NCI-H1092 treated with DMSO at 0.1 percent for 48 hours (cell line): ENCODE measurements at regions not wholly inside any gene's neighbourhood (a gene's known extent, or its start where the extent isn't known, plus 50 kb on each side); places are given as distances from the start of the nearest gene placed in this dataset.
"Not testable (repeated sequence)": the region's sequence is repeated elsewhere in the genome, so short reads cannot be mapped to it uniquely, and the experiment has no call there.

Experiments used
- DNase-seq: peaks from one replicate; lab custom pipeline; 2025; lab: John Stamatoyannopoulos, UW

GRCh38 chr10:9848981-9849380 is 1168.7 kb upstream of the CELF2 start:
- DNase-seq = no peak

- DNase-seq = no peak
Observed at GRCh38 chr10:9850415-9850814, 1167.3 kb upstream of the CELF2 start.

- no peak for DNase-seq
Observed at GRCh38 chr10:9851808-9852207, 1165.9 kb upstream of the CELF2 start.

DNA sequence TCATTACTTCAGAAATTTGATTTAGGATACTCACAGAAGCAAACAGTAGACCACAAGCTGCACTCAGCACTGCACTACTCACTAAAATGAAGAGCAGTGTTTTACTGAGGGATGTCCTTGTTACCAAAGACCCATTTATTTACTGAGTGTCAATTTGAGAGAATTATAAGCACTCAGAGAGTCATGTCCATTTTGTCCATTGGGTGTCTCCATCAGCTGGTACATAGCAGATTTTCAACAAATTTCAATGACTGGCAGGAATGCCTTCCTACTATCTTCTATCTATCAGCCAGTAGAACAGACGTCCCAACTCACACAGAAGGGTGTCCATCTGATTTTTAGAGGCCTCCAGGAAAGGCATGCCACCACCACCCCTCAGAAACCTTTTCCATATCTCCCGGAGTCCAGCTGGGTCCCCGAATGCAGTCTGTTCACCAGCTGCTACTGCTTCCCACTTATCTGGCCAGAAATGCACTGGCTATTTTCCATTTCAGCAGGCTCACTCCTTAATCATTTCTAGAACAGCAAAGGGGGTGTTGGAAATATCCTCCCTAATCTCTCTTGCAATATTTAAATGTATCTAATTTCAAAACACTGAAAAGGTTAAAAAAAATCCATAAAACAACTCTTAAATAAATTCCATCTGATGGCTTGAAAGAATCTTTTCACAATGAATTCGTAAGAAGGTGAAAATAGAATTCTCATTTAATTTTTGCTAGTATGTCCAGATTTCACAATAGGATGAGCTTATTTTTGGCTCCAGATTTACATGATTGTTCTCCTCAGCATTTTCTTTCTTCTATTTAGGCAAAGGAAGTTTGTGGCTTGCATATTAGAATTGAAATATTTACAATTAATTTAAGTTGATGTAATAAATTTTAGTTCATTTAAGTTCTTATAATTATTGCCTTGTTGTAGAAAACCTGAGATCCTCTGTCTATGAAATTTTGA is 1164.0 kb upstream of the CELF2 start:
- DNase-seq = no peak

- not testable (repeated sequence) for DNase-seq
Observed at GRCh38 chr10:9855451-9855850, 1162.2 kb upstream of the CELF2 start.

GRCh38 chr10:9858816-9859215 is 1158.9 kb upstream of the CELF2 start:
- no peak for DNase-seq

DNA sequence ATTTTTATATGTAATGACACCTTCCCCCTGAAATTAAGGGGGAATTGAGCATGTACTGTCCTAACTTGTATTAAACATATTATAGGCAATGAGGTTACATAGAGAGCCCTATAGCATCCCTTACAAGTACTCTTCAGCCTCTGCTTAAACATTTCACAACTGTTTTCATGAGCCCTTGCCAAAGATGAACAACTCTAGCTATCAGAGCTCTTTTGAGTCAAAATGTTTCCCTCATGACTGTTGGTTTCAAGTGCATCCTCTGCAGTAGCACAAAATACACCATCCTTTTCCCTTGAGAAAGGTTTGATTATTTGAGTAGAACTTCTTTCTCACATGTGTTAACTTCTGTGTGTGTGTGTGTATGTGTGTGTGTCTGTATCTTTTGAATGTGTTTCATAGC is 1157.6 kb upstream of the CELF2 start:
- no peak for DNase-seq

DNA sequence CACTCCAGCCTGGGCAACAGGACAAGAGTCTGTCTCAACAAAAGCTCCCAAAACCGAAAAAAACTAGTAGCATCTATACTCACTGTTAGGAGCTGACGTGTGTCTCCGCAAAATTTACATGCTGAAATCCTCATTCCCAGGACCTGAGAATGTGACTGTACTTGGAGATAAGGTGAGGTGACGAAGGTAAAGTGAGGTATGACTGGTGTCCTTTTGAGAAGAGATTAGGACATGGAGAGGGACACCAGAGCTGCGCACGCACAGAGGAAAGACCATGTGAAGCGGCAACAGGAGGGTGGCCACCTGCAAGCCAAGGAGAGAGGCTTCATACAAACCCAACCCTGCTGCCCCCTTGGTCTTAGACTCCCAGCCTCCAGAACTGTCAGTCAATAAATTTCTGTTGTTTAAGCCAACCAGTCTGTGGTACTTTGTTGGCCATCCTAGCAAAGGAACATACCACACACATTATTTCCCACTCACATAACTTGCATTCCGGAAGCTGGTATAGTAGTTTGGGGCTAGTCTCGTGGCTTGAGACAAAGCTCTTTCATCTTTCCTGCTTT is 1154.0 kb upstream of the CELF2 start:
- DNase-seq = no peak

DNA sequence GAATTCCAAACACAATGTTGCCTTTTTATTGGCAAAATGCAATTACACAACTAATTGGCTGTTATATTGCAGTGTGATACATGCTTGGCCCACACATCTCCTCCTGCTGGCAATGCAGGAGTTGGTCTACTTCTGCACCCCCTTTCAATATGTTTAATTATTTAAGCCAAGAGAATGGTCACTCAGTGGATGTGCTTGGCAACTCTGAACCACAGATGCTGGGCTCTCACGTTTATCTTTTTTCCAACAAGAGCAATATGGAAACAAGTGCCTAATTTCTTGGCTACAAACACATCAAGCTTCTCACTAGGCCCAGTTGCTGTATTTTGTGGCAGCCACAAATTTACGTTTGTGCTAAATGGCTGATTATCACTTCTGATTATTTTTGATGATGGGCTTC is 1149.2 kb upstream of the CELF2 start:
- DNase-seq = no peak

- no peak for DNase-seq
Observed at GRCh38 chr10:9869205-9869604, 1148.5 kb upstream of the CELF2 start.

- no peak for DNase-seq
Observed at GRCh38 chr10:9869606-9870176, 1148.0 kb upstream of the CELF2 start.

GRCh38 chr10:9875353-9875752 is 1142.3 kb upstream of the CELF2 start:
- DNase-seq = no peak

DNA sequence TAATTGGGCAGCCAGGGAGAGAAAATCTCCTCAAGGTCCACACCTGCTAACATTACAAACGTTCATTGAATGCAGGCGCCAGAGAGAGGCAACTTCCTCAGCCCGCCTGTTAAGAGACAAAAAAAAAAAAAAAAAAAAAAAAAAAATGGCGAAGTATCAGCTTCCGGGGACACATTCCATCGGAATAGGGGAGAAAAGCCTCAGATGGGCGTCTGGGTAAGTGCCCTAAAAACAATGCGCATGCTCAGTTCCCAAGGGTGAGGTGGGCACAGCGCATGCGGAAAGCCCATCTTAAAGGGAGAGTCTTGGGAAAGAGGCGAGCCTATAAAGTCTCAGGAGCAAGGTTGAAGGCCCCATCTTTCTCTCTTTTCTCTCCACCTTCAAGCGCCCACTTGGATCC is 1139.7 kb upstream of the CELF2 start:
- no peak for DNase-seq

DNA sequence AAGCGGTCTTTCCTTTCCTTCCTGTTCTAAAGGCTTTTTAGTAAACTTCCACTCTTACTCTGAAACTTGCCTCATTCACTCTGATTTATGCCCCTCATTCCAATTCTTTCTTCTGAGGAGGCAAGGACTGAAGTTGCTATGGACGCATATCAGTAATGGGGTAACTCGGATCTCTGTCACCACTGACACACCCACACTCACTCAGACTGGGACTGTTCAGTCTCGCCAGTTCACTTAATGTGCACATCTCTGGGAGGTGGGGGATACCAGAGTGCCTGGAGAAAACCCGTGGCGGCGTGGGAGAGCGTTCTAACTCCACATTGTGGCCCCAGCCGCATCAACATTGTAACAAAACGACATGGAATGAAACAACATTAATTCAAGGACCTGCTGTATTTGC is 1139.3 kb upstream of the CELF2 start:
- DNase-seq = no peak

GRCh38 chr10:9885761-9886160 is 1131.9 kb upstream of the CELF2 start:
- no peak for DNase-seq

DNA sequence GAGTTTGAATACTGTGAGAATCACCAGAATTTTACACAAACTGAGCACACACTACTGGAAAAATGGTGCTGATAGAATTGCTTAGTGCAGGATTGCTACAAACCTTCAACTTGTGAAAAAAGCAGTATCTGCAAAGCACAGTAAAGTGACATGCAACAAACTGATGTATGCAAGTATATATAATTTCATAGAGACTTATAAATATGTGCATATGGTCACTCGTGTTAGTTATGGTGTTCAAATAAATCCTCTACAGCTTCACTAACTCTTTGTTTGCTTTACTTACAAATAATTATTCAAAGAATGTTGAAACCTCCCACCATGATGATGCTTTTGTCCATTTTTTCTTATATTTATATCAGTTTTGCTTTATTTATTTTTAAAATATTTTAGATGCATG is 1130.9 kb upstream of the CELF2 start:
- DNase-seq = no peak

- no peak for DNase-seq
Observed at GRCh38 chr10:9895453-9895852, 1122.2 kb upstream of the CELF2 start.

DNA sequence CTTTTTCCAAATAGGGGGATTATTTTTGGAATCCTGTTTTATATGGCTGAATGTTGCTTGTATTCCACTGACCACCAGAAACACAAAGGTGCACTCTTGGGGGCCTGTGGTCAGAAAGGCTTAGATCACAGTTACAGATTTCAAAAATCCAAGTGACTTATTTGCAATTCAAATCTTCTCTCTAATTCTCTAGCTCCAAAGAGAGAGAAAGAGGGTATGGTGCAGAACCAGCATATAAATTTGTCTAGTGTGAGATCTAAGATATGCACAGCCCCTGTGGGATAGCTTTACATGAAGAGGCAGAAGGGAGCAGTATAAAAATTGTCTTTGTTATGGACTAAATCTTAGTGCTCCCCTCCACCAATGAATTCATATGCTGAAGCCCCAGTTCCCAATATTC is 1121.7 kb upstream of the CELF2 start:
- no peak for DNase-seq

GRCh38 chr10:9898633-9899395 is 1118.9 kb upstream of the CELF2 start:
- DNase-seq = no peak

GRCh38 chr10:9900751-9901150 is 1116.9 kb upstream of the CELF2 start:
- no peak for DNase-seq

- DNase-seq = no peak
Observed at GRCh38 chr10:9901971-9902370, 1115.7 kb upstream of the CELF2 start.

DNA sequence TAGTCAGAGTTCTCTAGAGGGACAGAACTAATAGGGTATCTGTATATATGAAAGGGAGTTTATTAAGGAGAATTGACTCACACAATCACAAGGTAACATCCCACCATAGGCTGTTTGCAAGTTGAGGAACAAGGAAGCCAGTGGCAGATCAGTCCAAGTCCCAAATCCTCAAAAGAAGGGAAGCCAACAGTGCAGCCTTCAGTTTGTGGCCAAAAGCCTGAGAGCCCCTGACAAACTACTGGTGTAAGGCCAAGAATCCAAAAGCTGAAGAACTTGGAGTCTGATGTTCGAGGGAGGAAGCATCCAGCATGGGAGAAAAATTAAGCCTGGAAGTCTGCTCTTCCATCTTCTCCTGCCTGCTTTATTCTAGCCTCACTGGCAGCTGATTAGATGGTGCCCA is 1107.2 kb upstream of the CELF2 start:
- no peak for DNase-seq

DNA sequence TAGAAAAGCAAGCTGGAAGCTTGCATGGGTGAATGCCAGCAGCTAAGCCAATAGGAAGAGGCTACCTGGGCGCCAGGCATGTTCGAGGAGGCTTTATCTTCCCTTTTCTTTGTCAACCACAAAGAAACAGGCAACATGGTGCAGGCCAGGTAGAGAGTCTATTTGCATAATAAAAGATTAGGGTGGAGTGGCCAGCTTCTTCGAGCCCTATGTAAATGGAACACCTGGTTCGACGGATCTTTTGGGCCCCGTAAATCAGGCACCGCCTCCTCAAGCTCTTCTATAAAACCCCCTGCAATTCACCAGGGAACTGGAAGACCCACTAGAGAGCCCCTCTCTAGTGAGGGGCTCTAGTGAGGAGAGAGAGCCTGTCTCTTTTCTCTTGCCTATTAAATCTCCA is 1106.2 kb upstream of the CELF2 start:
- DNase-seq = no peak
